ENCODE measurements at regions not wholly inside any gene's neighbourhood (a gene's known extent, or its start where the extent isn't known, plus 50 kb on each side); places are given as distances from the start of the nearest gene placed in this dataset.

DNA sequence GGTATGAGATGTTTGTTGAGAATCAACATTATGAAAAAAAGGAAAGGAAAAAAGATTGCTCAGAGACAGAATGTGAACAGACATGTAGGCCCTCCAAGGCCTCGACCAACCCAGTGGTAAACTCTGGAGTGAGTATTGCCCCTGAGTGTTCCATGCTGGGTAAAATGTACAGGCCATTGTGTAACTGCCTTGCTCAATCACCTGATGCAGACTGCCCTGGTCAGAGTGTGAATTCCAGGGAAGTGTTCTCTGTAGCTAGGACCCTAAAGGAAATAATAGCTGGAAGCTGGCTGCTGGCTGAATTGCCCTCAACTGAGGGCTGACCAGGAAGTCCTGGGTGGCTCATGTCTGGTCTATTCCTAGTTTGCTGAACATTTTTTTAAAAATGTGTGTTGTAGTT is 1081.4 kb upstream of the LRFN5 start:
- H3K4me3 Mint-ChIP-seq = no peak overlapping the region
- H3K9me3 Mint-ChIP-seq = no peaks in the 10 kb centered on the region
- TF ChIP-seq EZH2phosphoT487 (IDR thresholded peaks at IDR 0.05; ENCODE audit: unreplicated experiment) (no peak), CREB1 (CRISPR knock-in tag; IDR thresholded peaks at IDR 0.05; ENCODE audit: low read depth) (no peak), EZH2 (IDR thresholded peaks at IDR 0.05; ENCODE audit: low read depth, unreplicated experiment) (no peak), ZNF331 (CRISPR knock-in tag; IDR thresholded peaks at IDR 0.05; ENCODE audit: low read depth) (no peak), ZNF114 (CRISPR knock-in tag; IDR thresholded peaks at IDR 0.05) (no peak), POLR2AphosphoS5 (IDR thresholded peaks at IDR 0.05; ENCODE audit: low read depth) (no peak), NANOG (IDR thresholded peaks at IDR 0.05; ENCODE audit: borderline replicate concordance) (no peak), JUNB (IDR thresholded peaks at IDR 0.05; ENCODE audit: unreplicated experiment) (no peak), STAT1 (IDR thresholded peaks at IDR 0.05; ENCODE audit: unreplicated experiment) (no peak)
- TF ChIP-seq, protein P1, sequence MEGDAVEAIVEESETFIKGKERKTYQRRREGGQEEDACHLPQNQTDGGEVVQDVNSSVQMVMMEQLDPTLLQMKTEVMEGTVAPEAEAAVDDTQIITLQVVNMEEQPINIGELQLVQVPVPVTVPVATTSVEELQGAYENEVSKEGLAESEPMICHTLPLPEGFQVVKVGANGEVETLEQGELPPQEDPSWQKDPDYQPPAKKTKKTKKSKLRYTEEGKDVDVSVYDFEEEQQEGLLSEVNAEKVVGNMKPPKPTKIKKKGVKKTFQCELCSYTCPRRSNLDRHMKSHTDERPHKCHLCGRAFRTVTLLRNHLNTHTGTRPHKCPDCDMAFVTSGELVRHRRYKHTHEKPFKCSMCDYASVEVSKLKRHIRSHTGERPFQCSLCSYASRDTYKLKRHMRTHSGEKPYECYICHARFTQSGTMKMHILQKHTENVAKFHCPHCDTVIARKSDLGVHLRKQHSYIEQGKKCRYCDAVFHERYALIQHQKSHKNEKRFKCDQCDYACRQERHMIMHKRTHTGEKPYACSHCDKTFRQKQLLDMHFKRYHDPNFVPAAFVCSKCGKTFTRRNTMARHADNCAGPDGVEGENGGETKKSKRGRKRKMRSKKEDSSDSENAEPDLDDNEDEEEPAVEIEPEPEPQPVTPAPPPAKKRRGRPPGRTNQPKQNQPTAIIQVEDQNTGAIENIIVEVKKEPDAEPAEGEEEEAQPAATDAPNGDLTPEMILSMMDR (conservative IDR thresholded peaks at IDR 0.05; ENCODE audit: low read depth in 2 of 2) = no peak
- TF ChIP-seq, protein P2, sequence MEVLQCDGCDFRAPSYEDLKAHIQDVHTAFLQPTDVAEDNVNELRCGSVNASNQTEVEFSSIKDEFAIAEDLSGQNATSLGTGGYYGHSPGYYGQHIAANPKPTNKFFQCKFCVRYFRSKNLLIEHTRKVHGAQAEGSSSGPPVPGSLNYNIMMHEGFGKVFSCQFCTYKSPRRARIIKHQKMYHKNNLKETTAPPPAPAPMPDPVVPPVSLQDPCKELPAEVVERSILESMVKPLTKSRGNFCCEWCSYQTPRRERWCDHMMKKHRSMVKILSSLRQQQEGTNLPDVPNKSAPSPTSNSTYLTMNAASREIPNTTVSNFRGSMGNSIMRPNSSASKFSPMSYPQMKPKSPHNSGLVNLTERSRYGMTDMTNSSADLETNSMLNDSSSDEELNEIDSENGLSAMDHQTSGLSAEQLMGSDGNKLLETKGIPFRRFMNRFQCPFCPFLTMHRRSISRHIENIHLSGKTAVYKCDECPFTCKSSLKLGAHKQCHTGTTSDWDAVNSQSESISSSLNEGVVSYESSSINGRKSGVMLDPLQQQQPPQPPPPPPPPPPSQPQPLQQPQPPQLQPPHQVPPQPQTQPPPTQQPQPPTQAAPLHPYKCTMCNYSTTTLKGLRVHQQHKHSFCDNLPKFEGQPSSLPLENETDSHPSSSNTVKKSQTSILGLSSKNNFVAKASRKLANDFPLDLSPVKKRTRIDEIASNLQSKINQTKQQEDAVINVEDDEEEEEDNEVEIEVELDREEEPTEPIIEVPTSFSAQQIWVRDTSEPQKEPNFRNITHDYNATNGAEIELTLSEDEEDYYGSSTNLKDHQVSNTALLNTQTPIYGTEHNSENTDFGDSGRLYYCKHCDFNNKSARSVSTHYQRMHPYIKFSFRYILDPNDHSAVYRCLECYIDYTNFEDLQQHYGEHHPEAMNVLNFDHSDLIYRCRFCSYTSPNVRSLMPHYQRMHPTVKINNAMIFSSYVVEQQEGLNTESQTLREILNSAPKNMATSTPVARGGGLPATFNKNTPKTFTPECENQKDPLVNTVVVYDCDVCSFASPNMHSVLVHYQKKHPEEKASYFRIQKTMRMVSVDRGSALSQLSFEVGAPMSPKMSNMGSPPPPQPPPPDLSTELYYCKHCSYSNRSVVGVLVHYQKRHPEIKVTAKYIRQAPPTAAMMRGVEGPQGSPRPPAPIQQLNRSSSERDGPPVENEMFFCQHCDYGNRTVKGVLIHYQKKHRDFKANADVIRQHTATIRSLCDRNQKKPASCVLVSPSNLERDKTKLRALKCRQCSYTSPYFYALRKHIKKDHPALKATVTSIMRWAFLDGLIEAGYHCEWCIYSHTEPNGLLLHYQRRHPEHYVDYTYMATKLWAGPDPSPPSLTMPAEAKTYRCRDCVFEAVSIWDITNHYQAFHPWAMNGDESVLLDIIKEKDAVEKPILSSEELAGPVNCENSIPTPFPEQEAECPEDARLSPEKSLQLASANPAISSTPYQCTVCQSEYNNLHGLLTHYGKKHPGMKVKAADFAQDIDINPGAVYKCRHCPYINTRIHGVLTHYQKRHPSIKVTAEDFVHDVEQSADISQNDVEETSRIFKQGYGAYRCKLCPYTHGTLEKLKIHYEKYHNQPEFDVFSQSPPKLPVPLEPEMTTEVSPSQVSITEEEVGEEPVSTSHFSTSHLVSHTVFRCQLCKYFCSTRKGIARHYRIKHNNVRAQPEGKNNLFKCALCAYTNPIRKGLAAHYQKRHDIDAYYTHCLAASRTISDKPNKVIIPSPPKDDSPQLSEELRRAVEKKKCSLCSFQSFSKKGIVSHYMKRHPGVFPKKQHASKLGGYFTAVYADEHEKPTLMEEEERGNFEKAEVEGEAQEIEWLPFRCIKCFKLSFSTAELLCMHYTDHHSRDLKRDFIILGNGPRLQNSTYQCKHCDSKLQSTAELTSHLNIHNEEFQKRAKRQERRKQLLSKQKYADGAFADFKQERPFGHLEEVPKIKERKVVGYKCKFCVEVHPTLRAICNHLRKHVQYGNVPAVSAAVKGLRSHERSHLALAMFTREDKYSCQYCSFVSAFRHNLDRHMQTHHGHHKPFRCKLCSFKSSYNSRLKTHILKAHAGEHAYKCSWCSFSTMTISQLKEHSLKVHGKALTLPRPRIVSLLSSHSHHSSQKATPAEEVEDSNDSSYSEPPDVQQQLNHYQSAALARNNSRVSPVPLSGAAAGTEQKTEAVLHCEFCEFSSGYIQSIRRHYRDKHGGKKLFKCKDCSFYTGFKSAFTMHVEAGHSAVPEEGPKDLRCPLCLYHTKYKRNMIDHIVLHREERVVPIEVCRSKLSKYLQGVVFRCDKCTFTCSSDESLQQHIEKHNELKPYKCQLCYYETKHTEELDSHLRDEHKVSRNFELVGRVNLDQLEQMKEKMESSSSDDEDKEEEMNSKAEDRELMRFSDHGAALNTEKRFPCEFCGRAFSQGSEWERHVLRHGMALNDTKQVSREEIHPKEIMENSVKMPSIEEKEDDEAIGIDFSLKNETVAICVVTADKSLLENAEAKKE (CRISPR knock-in tag; IDR thresholded peaks at IDR 0.05) = no peak
- TF ChIP-seq, protein P3, sequence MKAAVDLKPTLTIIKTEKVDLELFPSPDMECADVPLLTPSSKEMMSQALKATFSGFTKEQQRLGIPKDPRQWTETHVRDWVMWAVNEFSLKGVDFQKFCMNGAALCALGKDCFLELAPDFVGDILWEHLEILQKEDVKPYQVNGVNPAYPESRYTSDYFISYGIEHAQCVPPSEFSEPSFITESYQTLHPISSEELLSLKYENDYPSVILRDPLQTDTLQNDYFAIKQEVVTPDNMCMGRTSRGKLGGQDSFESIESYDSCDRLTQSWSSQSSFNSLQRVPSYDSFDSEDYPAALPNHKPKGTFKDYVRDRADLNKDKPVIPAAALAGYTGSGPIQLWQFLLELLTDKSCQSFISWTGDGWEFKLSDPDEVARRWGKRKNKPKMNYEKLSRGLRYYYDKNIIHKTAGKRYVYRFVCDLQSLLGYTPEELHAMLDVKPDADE (IDR thresholded peaks at IDR 0.05) = no peak
- TF ChIP-seq, protein P4, sequence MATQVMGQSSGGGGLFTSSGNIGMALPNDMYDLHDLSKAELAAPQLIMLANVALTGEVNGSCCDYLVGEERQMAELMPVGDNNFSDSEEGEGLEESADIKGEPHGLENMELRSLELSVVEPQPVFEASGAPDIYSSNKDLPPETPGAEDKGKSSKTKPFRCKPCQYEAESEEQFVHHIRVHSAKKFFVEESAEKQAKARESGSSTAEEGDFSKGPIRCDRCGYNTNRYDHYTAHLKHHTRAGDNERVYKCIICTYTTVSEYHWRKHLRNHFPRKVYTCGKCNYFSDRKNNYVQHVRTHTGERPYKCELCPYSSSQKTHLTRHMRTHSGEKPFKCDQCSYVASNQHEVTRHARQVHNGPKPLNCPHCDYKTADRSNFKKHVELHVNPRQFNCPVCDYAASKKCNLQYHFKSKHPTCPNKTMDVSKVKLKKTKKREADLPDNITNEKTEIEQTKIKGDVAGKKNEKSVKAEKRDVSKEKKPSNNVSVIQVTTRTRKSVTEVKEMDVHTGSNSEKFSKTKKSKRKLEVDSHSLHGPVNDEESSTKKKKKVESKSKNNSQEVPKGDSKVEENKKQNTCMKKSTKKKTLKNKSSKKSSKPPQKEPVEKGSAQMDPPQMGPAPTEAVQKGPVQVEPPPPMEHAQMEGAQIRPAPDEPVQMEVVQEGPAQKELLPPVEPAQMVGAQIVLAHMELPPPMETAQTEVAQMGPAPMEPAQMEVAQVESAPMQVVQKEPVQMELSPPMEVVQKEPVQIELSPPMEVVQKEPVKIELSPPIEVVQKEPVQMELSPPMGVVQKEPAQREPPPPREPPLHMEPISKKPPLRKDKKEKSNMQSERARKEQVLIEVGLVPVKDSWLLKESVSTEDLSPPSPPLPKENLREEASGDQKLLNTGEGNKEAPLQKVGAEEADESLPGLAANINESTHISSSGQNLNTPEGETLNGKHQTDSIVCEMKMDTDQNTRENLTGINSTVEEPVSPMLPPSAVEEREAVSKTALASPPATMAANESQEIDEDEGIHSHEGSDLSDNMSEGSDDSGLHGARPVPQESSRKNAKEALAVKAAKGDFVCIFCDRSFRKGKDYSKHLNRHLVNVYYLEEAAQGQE (IDR thresholded peaks at IDR 0.05; ENCODE audit: unreplicated experiment) = no peak
- no peaks in the 10 kb centered on the region for H3K79me2 ChIP-seq (replicated peaks; ENCODE audit: insufficient read depth)
- DNase-seq (ENCODE audit: low spot score) (no peak), ATAC-seq (no peak)
- no peak overlapping the region for H3K27ac Mint-ChIP-seq
- no peak overlapping the region for H2AFZ ChIP-seq
- no peaks in the 10 kb centered on the region for H3K9me2 ChIP-seq (ENCODE audit: insufficient read depth)
- H3F3A ChIP-seq (replicated peaks; ENCODE audit: low read depth) = no peaks in the 10 kb centered on the region
- no peak overlapping the region for H3K4me2 ChIP-seq
- no peaks in the 10 kb centered on the region for H3K27me3 Mint-ChIP-seq (ENCODE audit: insufficient read depth, low read depth, poor library complexity)
- no peak overlapping the region for H3K27ac ChIP-seq (ENCODE audit: low read depth)
- no peaks in the 10 kb centered on the region for H3K4me1 Mint-ChIP-seq
- H3K27me3 ChIP-seq (ENCODE audit: insufficient read depth) = no peaks in the 10 kb centered on the region
- H3K36me3 ChIP-seq (ENCODE audit: insufficient read depth) = no peaks in the 10 kb centered on the region
- H4K20me1 ChIP-seq (replicated peaks; ENCODE audit: insufficient read depth) = no peaks in the 10 kb centered on the region
- H3K4me1 ChIP-seq (ENCODE audit: insufficient read depth) = no peaks in the 10 kb centered on the region
- H3K36me3 Mint-ChIP-seq (ENCODE audit: low read depth) = no peaks in the 10 kb centered on the region
- no peak overlapping the region for H3K4me3 ChIP-seq

Measured in GM23338 (cell line).